Activated naive CD4-positive, alpha-beta T cell treated with anti-CD3 and anti-CD28 coated beads for 36 hours (primary cell): ENCODE measurements at regions not wholly inside any gene's neighbourhood (a gene's known extent, or its start where the extent isn't known, plus 50 kb on each side); places are given as distances from the start of the nearest gene placed in this dataset.
"Not testable (repeated sequence)": the region's sequence is repeated elsewhere in the genome, so short reads cannot be mapped to it uniquely, and the experiment has no call there.

Experiments used
- CTCF ChIA-PET: fragments of 350-600 bp; sonication (Branson Sonifier 250); formaldehyde crosslinking; loops from one replicate; lab custom pipeline; 2021; ENCODE audit warnings: antibody characterized with exemption; lab: Charles Lee
- DNase-seq: peaks from one replicate; pipeline ENCODE4 v3.0.0-alpha.2; 2020
- H3K27ac Mint-ChIP-seq: one replicate; pipeline ENCODE4 v1.8.0; 2021; ENCODE audit warnings: mild to moderate bottlenecking, mixed read lengths
- H3K27me3 Mint-ChIP-seq: one replicate; pipeline ENCODE4 v1.8.0; 2021; ENCODE audit warnings: low read depth, mixed read lengths
- H3K36me3 Mint-ChIP-seq: one replicate; pipeline ENCODE4 v1.8.0; 2021; ENCODE audit warnings: low read depth, mixed read lengths
- H3K4me1 Mint-ChIP-seq: one replicate; pipeline ENCODE4 v1.8.0; 2021; ENCODE audit warnings: low read depth, mixed read lengths
- H3K4me3 Mint-ChIP-seq: one replicate; pipeline ENCODE4 v1.8.0; 2021; ENCODE audit warnings: mild to moderate bottlenecking, moderate library complexity, mixed read lengths
- H3K9me3 Mint-ChIP-seq: one replicate; pipeline ENCODE4 v1.8.0; 2021; ENCODE audit warnings: mixed read lengths
- intact Hi-C: fragments of 100-400 bp; cut with micrococcal nuclease; formaldehyde crosslinking; loops from one replicate; pipeline ENCODE4 v1.15.1; 2023

DNA sequence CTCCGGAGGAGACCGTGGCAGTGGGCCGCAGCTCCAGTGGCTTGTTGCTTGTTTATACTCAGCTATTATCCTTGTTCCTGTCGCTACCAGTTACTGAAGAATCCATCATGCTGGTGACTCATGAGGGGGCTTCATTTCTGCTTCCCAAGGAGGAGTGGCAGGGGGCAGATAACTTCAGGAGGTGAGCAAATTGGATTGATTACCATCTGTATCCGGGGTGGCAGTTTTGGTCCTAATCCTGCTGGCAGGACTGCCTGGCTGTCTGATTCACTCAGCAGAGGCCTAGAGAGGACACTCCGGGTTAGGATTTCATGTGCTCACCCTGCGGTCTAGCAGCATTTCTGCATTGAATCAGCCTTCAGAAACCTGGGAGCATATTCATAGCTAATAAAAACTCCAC, 230.0 kb downstream of the ACTR3 start:
- H3K4me3 Mint-ChIP-seq: no peak overlapping the region
- no peak for DNase-seq
- intact Hi-C loops: no loop called here
- no peaks in the 10 kb centered on the region for H3K9me3 Mint-ChIP-seq
- H3K27ac Mint-ChIP-seq: no peak overlapping the region
- CTCF ChIA-PET: no interaction called here
- H3K36me3 Mint-ChIP-seq: no peaks in the 10 kb centered on the region
- H3K27me3 Mint-ChIP-seq: peaks cover 7% of the 10 kb centered on the region
- no peaks in the 10 kb centered on the region for H3K4me1 Mint-ChIP-seq

DNA sequence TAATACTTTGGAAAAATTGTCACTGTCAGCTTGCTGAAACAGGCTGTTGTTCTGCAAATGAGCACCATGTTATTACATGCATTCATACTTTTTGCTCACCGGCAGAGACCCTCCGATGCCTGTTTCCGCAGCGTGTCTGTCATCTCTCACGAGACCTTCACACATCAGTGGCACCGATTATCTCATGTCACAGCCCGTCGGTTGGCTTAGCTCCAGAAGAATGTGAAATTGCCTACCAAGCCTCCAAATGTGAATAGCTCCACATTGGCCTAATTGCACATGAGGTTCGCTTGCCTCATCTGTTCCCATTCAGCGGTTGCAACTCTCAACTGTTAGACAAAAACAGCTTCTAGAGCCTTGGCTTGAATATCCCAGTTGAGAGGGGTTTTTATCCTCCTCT, 233.0 kb downstream of the ACTR3 start:
- Mint-ChIP-seq H3K36me3 (no peaks in the 10 kb centered on the region), H3K9me3 (no peaks in the 10 kb centered on the region), H3K4me3 (no peak overlapping the region), H3K27me3 (peaks cover 9% of the 10 kb centered on the region), H3K27ac (no peak overlapping the region), H3K4me1 (no peaks in the 10 kb centered on the region)
- DNase-seq: no peak
- CTCF ChIA-PET: no interaction called here
- intact Hi-C loops: no loop called here

DNA sequence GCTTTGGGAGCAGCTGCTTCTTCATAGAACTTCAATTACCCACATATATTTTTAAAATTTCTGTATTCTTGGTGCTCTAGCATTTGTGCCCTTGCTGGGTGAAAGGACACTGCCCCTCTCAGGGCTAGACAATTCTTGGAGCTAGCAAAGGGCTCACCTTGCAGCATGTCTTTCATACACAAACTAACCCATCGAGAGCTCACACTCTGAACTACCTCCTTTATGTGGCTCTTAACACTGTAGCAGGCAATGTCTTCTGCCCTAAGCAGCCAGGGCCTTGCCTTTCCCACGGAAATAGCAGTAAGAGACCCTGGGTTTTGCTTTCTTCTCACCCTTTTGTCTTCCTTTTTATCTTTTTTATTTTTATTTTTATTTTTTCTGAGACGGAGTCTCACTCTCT, 234.0 kb downstream of the ACTR3 start:
- H3K4me3 Mint-ChIP-seq: no peak overlapping the region
- CTCF ChIA-PET: no interaction called here
- intact Hi-C loops: no loop called here
- no peaks in the 10 kb centered on the region for H3K36me3 Mint-ChIP-seq
- peaks cover 11% of the 10 kb centered on the region for H3K27me3 Mint-ChIP-seq
- no peaks in the 10 kb centered on the region for H3K9me3 Mint-ChIP-seq
- DNase-seq: no peak
- H3K4me1 Mint-ChIP-seq: no peaks in the 10 kb centered on the region
- no peak overlapping the region for H3K27ac Mint-ChIP-seq

DNA sequence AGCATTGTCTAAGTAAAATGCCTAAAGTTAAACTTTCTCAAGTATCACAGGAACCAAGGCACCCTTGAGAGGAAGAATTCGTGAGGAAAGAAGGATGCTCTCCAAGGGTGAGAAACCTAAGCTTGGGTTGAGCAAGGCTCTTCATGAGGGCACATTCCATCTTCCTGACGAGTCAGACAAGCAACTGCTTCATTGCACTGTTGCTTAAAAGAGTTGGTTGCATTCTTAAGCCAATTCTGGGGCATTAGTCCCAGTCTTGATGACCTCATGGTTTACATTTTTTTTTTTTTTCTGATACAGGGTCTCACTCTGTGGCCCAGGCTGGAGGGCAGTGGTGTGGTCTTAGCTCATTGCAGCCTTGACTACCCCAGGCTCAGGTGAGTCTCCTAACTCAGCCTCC, 237.5 kb downstream of the ACTR3 start:
- Mint-ChIP-seq H3K36me3 (no peaks in the 10 kb centered on the region), H3K27ac (no peak overlapping the region), H3K9me3 (no peaks in the 10 kb centered on the region), H3K4me3 (no peak overlapping the region), H3K27me3 (peaks cover 13% of the 10 kb centered on the region), H3K4me1 (no peaks in the 10 kb centered on the region)
- intact Hi-C loops: no loop called here
- CTCF ChIA-PET: no interaction called here
- no peak for DNase-seq

DNA sequence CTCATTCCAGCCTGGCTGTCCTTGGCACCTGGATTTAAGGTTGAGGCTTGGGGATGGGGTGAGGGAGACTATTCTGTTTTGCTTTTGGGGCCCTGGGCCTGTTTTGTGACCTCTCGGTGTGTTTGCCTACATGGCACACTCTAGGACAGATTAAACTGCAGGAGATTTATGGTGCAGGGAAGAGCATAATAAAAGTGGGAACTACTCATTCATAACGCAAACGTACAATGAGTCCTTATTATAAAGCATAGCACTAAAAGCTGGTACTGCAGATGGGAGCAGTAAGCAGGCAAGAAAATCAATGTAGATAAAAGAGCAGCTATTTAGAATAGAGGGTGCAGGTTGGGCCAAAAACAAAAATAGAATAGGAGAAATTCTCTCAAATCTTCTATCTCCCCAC, 238.4 kb downstream of the ACTR3 start:
- Mint-ChIP-seq H3K9me3 (no peaks in the 10 kb centered on the region), H3K4me3 (no peak overlapping the region), H3K4me1 (no peaks in the 10 kb centered on the region), H3K27me3 (peaks cover 19% of the 10 kb centered on the region), H3K36me3 (no peaks in the 10 kb centered on the region), H3K27ac (no peak overlapping the region)
- no peak for DNase-seq
- intact Hi-C loops: no loop called here
- CTCF ChIA-PET: no interaction called here

DNA sequence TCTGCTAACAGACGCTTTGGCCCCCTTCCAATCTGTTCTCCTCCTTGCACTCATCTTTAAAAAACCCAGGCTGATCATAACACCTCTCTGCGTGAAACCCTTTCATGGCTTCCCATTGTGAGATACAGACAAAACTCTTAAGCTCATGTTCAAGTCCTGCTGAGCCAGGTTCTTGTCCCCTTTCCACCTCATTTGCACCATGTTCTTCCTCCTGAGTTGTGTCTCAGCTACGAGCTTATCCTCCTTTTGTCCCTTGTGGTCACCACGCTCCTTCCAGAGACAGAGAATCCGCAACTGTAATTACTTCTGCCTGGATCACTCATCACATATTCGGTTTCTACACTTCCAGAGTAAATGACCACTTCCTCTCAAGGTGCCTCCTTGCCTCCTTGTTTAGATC, 238.8 kb downstream of the ACTR3 start:
- H3K27me3 Mint-ChIP-seq: peaks cover 16% of the 10 kb centered on the region
- intact Hi-C loops: no loop called here
- CTCF ChIA-PET: no interaction called here
- no peak for DNase-seq
- no peaks in the 10 kb centered on the region for H3K9me3 Mint-ChIP-seq
- no peak overlapping the region for H3K27ac Mint-ChIP-seq
- H3K36me3 Mint-ChIP-seq: no peaks in the 10 kb centered on the region
- H3K4me1 Mint-ChIP-seq: no peaks in the 10 kb centered on the region
- H3K4me3 Mint-ChIP-seq: no peak overlapping the region

DNA sequence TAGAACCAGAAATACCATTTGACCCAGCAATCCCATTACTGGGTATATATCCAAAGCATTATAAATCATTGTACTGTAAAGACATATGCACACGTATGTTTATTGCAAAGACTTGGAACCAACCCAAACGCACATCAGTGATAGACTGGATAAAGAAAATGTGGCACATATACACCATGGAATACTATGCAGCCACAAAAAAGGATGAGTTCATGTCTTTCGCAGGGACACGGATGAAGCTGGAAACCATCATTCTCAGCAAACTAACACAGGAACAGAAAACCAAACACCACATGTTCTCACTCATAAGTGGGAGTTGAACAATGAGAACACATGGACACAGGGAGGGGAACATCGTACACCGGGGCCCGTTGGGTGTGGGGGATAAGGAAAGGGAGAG, 242.2 kb downstream of the ACTR3 start:
- H3K9me3 Mint-ChIP-seq, CTCF ChIA-PET, H3K27ac Mint-ChIP-seq, H3K4me1 Mint-ChIP-seq, H3K36me3 Mint-ChIP-seq, H3K4me3 Mint-ChIP-seq, intact Hi-C loops, DNase-seq: not testable (repeated sequence)
- peaks cover 13% of the 10 kb centered on the region for H3K27me3 Mint-ChIP-seq

DNA sequence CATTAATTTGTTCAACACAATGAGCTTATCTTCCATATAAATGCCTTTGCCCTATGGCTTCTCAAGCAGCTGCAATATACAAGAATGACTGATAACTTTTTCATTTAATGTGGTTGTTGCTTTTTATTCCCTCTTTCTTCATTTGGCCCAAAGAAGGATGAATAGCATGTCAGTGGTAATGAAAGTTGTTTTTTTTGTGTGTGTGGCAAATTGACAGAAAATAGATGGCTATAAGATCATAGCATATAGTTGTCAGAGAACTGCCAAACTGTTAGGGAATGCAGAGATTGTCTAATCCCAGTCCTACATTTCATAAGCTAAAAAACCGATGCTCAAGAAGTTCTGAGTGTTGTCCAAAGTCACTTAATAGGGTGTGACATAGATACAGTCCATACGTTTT, 244.3 kb downstream of the ACTR3 start:
- H3K36me3 Mint-ChIP-seq: no peaks in the 10 kb centered on the region
- no peaks in the 10 kb centered on the region for H3K9me3 Mint-ChIP-seq
- peaks cover 10% of the 10 kb centered on the region for H3K27me3 Mint-ChIP-seq
- CTCF ChIA-PET: interaction anchor here (0.6 kb wide), 1 partner anchor 131 kb away, joined by 3 read pairs; no protein-coding TSS in a partner anchor
- no peaks in the 10 kb centered on the region for H3K4me1 Mint-ChIP-seq
- H3K27ac Mint-ChIP-seq: no peak overlapping the region
- H3K4me3 Mint-ChIP-seq: no peak overlapping the region
- DNase-seq: no peak
- intact Hi-C loops: no loop called here

DNA sequence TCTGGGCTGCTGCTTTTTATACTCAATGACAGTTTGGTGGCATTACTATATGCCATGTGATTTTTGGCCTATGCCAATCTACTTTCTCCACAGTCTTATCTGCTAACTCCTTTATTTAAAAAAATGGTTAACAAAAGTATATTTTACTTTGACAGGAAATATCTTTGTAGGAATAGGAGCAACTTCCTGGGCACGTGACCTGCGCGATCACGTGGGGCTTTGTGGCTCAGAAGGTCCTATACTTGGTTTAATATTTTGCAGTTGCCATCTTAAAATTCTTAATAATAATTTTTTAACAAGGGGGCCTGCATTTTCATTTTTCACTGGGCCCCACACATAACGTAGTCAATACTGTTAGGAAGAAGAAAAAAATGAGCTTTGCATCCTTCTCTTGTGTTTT, 249.7 kb downstream of the ACTR3 start:
- no peaks in the 10 kb centered on the region for H3K4me1 Mint-ChIP-seq
- H3K4me3 Mint-ChIP-seq: no peak overlapping the region
- no peak overlapping the region for H3K27ac Mint-ChIP-seq
- DNase-seq: no peak
- no peaks in the 10 kb centered on the region for H3K9me3 Mint-ChIP-seq
- no peaks in the 10 kb centered on the region for H3K36me3 Mint-ChIP-seq
- no peaks in the 10 kb centered on the region for H3K27me3 Mint-ChIP-seq
- CTCF ChIA-PET: no interaction called here
- intact Hi-C loops: no loop called here

DNA sequence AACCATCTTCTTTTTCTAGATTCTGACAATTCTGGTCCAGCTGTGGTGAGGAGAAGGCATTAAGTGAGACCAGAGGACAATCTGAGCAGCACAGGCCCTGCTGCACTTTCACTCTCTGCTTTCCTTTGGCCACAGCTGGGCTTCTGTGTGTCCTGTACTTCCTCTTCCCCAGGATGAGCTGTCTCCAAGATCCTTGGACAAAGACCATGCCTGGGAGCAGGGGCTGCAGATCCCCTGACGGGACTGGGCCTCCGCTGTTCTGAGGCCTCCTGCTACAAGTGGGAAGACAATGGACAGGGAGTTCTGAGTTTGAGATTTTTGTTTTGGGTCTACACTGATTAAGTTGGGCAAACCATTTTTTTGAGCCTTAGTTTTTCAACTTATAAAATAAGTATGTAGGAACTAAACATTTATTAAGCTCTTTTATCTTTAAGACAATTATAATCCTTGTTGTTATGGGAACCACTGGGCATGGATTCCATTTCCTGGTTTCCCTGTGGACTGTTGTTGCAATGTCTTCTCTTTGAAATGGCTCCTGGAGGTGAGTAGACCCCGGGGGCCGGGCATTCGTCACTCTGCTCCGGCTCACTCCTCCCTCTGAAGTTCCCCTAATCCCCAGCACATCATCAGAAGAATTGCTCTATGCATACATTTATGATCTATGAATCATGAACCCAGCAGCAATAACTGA, 266.6 kb downstream of the ACTR3 start:
- no peaks in the 10 kb centered on the region for H3K36me3 Mint-ChIP-seq

DNA sequence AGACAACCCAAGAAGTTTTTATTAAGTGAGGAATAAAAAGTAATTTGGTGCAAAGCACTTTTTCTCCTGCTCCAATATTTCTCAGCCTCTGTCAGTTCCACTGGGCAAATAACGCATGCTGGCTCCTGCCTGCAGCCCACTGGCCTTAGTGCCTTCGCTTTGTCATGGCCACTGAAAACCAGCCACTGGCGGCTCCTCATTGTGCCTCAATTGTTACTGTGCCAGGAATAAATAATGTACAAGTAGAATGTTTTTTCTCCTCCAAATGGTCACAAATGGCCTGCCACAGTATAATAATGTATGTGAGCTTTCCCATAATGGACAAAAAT, 267.1 kb downstream of the ACTR3 start:
- Mint-ChIP-seq H3K36me3 (no peaks in the 10 kb centered on the region), H3K27me3 (peaks cover 3% of the 10 kb centered on the region), H3K9me3 (no peaks in the 10 kb centered on the region), H3K4me1 (no peaks in the 10 kb centered on the region), H3K4me3 (no peak overlapping the region), H3K27ac (no peak overlapping the region)
- DNase-seq: no peak
- CTCF ChIA-PET: no interaction called here
- intact Hi-C loops: no loop called here

More for the DNA sequence above, 266.6 kb downstream of the ACTR3 start:
- Mint-ChIP-seq H3K27me3 (peaks cover 3% of the 10 kb centered on the region), H3K4me3 (no peak overlapping the region), H3K9me3 (no peaks in the 10 kb centered on the region), H3K4me1 (no peaks in the 10 kb centered on the region), H3K27ac (no peak overlapping the region)
- CTCF ChIA-PET: no interaction called here
- intact Hi-C loops: no loop called here
- DNase-seq: no peak

DNA sequence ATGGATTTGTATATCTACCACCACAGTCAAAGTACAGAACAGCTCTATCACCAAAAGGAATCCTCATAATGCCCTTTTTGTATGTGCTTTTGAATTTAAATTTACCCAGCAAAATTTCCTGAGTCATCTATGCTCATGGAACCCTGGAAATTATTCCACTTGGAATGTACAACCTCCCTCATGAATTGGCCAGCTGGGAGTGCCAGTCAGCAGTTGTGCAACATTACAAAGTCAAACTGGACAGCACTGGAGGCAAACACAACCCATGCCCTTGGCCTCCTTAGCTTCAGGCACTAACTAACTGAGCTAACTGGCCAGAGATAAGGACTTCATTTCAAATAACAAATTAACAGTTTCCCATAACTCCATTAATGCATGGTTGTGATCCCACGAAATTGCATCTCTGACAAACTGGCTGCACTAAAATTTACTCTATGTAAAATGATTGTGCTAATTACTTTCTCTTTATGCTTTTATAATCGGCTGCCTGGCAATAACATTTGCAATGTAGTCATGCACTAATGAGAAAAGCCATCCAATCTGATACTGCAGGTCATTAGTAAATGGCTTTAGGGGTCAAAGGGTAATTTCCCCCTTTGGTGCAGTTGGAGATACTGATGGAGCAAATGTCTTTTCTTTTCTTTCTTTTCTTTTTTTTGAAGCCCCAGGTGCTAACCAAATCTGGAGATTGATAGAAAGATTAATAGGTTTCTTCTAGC, 270.5 kb downstream of the ACTR3 start:
- H3K9me3 Mint-ChIP-seq: no peaks in the 10 kb centered on the region
- H3K27ac Mint-ChIP-seq: no peak overlapping the region
- CTCF ChIA-PET: interaction anchor here (0.6 kb wide), 1 partner anchor 8 kb away, joined by 5 read pairs; no protein-coding TSS in a partner anchor
- DNase-seq: no peak
- H3K4me1 Mint-ChIP-seq: no peaks in the 10 kb centered on the region
- H3K4me3 Mint-ChIP-seq: no peak overlapping the region
- H3K27me3 Mint-ChIP-seq: peaks cover 2% of the 10 kb centered on the region
- H3K36me3 Mint-ChIP-seq: no peaks in the 10 kb centered on the region
- intact Hi-C loops: no loop called here

DNA sequence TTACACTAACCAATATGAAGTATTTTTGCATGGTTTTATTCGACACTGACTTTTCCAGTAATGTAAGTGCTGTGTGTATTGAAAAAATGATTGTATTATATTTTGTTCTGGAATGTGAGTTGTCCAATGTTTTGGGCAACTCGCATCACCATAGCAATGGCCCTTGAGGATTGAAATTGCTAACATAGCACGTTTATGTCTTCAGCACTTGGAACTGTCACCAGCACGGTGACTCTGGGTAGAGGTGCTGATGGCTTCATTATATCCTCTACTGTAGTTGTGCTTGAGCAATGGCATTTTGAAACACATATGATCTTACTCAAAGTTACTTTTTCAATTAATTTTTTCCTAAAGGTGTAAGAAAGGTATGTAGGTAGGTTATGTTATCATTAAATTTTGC, 271.5 kb downstream of the ACTR3 start:
- Mint-ChIP-seq H3K27ac (no peak overlapping the region), H3K4me1 (no peaks in the 10 kb centered on the region), H3K27me3 (peaks cover 7% of the 10 kb centered on the region), H3K4me3 (no peak overlapping the region), H3K9me3 (no peaks in the 10 kb centered on the region), H3K36me3 (no peaks in the 10 kb centered on the region)
- CTCF ChIA-PET: no interaction called here
- DNase-seq: no peak
- intact Hi-C loops: no loop called here
